GM23248 (cell line): ENCODE measurements at regions not wholly inside any gene's neighbourhood (a gene's known extent, or its start where the extent isn't known, plus 50 kb on each side); places are given as distances from the start of the nearest gene placed in this dataset.

Source experiments
- EZH2 ChIP-seq: fragments of 200-600 bp; sonication (generic); IDR thresholded peaks from 2 replicates; pipeline ENCODE4 v1.6.1; 2018; ENCODE audit warnings: antibody characterized with exemption, mild to moderate bottlenecking; ENCODE audit not compliant: insufficient read depth, poor library complexity, severe bottlenecking
- EZH2phosphoT487 ChIP-seq: fragments of 200-600 bp; sonication (generic); IDR thresholded peaks from 2 replicates; pipeline ENCODE4 v1.6.1; 2018; ENCODE audit warnings: antibody characterized with exemption, moderate library complexity, mild to moderate bottlenecking, low read depth; ENCODE audit not compliant: insufficient read depth

DNA sequence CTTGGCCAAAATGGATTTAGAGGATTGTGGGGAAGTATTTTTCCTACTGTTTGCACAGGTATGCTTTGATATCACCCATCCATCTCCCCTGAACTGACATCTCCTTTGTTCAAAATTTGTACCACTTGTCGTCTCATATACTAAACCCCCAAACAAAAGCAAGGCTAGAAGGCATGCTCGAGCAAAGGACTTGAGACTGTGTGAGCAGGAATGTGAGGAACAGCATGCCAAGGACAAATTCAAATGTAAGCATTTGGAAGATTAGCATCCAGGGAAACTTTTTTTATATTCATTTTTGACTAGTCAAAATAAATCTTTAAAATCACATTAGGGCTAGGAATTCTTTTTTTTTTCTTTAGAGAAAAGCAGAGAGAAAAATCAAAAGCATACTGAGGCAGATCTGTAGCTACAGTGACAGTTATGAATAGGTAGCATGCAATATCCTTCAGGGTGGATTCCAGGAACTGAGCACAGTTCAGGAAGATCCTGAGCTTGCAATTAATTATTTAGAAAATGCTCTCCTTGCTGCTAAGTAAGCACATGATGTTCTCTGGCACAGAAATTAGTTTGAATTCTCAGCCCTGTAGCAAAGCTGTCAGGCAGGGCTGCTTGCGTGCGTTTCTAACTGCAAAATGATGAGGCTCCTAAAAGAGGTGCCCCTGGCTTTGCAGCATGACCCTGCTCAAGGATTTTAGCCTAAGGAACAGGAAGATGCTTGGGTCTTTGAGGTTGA lies 327.7 kb downstream of the LRIG3 start:
- TF ChIP-seq EZH2 (no peak), EZH2phosphoT487 (no peak)
